ENCODE measurements at regions not wholly inside any gene's neighbourhood (a gene's known extent, or its start where the extent isn't known, plus 50 kb on each side); places are given as distances from the start of the nearest gene placed in this dataset.

- TF ChIP-seq ATF6 (CRISPR knock-in tag; IDR thresholded peaks at IDR 0.05) = no peak
- no peak for TF ChIP-seq ATF2 (CRISPR knock-in tag; IDR thresholded peaks at IDR 0.05; ENCODE audit: borderline replicate concordance, low read depth)
- TF ChIP-seq FOXP4 (CRISPR knock-in tag; IDR thresholded peaks at IDR 0.05) = no peak
- no peak for TF ChIP-seq CTCF (IDR thresholded peaks at IDR 0.05)
- TF ChIP-seq SMAD3 (CRISPR knock-in tag; IDR thresholded peaks at IDR 0.05; ENCODE audit: borderline replicate concordance) = no peak
- no peak for TF ChIP-seq SP1 (CRISPR knock-in tag; conservative IDR thresholded peaks at IDR 0.05)
- TF ChIP-seq PRDM15 (CRISPR knock-in tag; IDR thresholded peaks at IDR 0.05) = no peak
- TF ChIP-seq JUN (CRISPR knock-in tag; IDR thresholded peaks at IDR 0.05) = no peak
- no peak for TF ChIP-seq USF1 (CRISPR knock-in tag; IDR thresholded peaks at IDR 0.05)
Measured at GRCh38 chr22:44633647-44634046, 68.4 kb upstream of the PRR5 start.

Data from WTC11 (cell line).